GM20431 (cell line): ENCODE measurements at regions not wholly inside any gene's neighbourhood (a gene's known extent, or its start where the extent isn't known, plus 50 kb on each side); places are given as distances from the start of the nearest gene placed in this dataset.
"Not testable (repeated sequence)": the region's sequence is repeated elsewhere in the genome, so short reads cannot be mapped to it uniquely, and the experiment has no call there.

Experiments
- in situ Hi-C: fragments of 300-500 bp; cut with MseI, MboI; formaldehyde crosslinking; loops from one replicate; pipeline ENCODE4 v1.15.0; 2020; ENCODE audit warnings: low sequenced_read_pairs; ENCODE audit not compliant: unreplicated experiment

GRCh38 chrX:46374371-46374770, 170.8 kb downstream of the ZNF674 start:
- in situ Hi-C loops = no loop called here

GRCh38 chrX:46367491-46367890, 177.7 kb downstream of the ZNF674 start:
- in situ Hi-C loops = no loop called here

- in situ Hi-C loops = no loop called here
Observed at GRCh38 chrX:46366381-46367207, 178.6 kb downstream of the ZNF674 start.

GRCh38 chrX:46354481-46354880, 190.7 kb downstream of the ZNF674 start:
- in situ Hi-C loops = no loop called here

- in situ Hi-C loops = no loop called here
Observed at GRCh38 chrX:46341767-46342322, 203.4 kb downstream of the ZNF674 start.

GRCh38 chrX:46340696-46341095, 204.5 kb downstream of the ZNF674 start:
- in situ Hi-C loops = no loop called here

- in situ Hi-C loops = no loop called here
Observed at GRCh38 chrX:46333550-46333949, 211.7 kb downstream of the ZNF674 start.

- in situ Hi-C loops = no loop called here
Observed at GRCh38 chrX:46330981-46331380, 214.2 kb downstream of the ZNF674 start.

- in situ Hi-C loops = no loop called here
Observed at GRCh38 chrX:46330513-46330912, 214.7 kb downstream of the ZNF674 start.

GRCh38 chrX:46328133-46328532, 217.1 kb downstream of the ZNF674 start:
- in situ Hi-C loops = no loop called here

GRCh38 chrX:46327566-46328115, 217.6 kb downstream of the ZNF674 start:
- in situ Hi-C loops = no loop called here

- in situ Hi-C loops = no loop called here
Observed at GRCh38 chrX:46326161-46326560, 219.1 kb downstream of the ZNF674 start.

- in situ Hi-C loops = no loop called here
Observed at GRCh38 chrX:46325312-46325877, 219.8 kb downstream of the ZNF674 start.

GRCh38 chrX:46324166-46324565, 221.1 kb downstream of the ZNF674 start:
- in situ Hi-C loops = no loop called here

- in situ Hi-C loops = not testable (repeated sequence)
Observed at GRCh38 chrX:46322929-46323328, 222.3 kb downstream of the ZNF674 start.

- in situ Hi-C loops = no loop called here
Observed at GRCh38 chrX:46321676-46322075, 223.5 kb downstream of the ZNF674 start.

GRCh38 chrX:46319750-46320149, 225.5 kb downstream of the ZNF674 start:
- in situ Hi-C loops = no loop called here

- in situ Hi-C loops = no loop called here
Observed at GRCh38 chrX:46318551-46318950, 226.7 kb downstream of the ZNF674 start.

GRCh38 chrX:46317163-46317562, 228.1 kb downstream of the ZNF674 start:
- in situ Hi-C loops = no loop called here

GRCh38 chrX:46311581-46312120, 233.6 kb downstream of the ZNF674 start:
- in situ Hi-C loops = no loop called here
